ENCODE measurements at regions not wholly inside any gene's neighbourhood (a gene's known extent, or its start where the extent isn't known, plus 50 kb on each side); places are given as distances from the start of the nearest gene placed in this dataset.

GRCh38 chr1:22241811-22242210 lies 98.9 kb upstream of the WNT4 start:
- in situ Hi-C loops (cut with MboI; ENCODE audit: low sequenced_read_pairs): no loop called here

DNA sequence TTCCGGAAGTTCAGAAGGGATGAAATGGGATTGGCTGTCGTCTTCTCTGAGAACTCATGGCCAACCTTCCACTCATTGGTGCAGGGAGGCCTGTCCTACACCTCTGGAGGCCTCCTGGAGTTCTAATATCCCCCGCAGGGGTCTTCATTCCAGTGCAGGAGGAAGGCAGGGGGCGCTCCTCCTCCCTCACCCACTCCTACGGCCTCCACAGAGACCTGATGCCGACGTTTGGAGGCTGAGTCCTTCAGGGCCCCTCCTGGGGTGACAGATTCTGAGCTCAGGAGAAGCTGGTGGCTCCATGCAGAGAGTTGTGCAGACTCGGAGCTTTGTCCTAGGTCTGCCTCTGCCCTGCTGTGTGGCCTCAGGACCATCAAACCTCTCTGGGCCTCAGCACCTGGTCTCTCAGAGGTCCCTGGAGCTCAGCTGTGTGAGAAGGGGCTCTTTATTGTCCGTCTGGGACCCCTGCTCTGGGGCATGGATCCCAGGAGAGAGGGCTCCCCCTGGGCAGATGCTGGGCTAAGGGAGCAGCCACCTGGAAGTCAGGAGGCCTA lies 102.3 kb upstream of the WNT4 start:
- in situ Hi-C loops (cut with MboI; ENCODE audit: low sequenced_read_pairs): no loop called here

DNA sequence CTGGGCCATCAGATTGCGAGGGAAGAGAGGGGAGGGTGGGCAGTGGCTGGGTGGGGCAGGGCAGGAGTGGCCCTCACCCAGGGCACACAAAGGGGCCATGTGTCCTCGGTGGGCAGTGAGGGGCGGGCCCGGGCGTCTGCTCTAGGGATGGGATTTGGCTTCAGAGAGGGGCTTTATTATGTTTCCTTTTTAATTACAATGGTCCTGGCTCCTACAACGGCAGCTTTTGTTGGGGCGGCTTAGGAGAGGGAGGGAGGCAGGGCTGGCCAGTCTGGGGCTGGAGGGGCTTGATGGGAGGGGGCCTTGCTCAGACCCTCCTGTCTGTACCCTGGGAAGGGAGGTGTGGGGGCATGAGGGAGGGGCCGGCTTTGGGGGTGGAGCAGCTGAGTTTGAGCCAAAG lies 102.8 kb upstream of the WNT4 start:
- in situ Hi-C loops (cut with MboI; ENCODE audit: low sequenced_read_pairs): no loop called here

GRCh38 chr1:22246755-22247480 lies 104.0 kb upstream of the WNT4 start:
- in situ Hi-C loops (cut with MboI; ENCODE audit: low sequenced_read_pairs): no loop called here

DNA sequence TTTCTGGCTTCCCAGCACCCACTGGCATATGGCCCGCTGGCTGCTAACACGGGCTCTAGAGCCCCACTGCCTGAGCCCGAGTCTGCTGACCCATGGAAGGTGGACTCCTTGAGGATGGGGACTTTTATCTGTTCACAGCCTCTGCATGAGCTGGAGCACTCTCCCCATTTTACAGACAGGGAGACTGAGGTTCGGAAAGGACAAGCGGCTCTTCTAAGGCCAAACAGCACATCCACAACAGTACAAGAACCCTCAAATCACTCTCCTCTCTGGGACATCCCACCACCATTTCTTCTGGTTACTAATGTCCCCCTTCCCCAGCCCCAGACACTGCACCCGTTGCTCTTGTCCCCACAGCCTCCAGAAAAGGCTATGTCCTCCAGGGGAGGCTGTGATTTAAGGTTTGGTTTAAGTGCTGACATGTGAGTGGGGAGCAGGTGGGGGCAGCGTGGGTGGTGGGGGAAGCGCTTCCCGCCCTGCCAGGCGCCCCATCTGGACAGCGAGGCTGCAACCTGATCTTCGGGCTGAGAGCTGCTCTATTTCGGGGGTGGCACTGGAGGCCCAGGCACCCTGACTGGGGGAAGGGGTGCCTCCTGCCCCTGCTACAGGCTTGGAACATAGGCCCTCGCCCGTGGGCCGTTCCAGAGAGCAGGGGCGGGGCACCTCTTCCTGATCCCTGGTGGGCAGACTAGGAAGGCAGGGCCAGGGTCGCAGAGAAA lies 104.8 kb upstream of the WNT4 start:
- in situ Hi-C loops (cut with MboI; ENCODE audit: low sequenced_read_pairs): no loop called here

- in situ Hi-C loops (cut with MboI; ENCODE audit: low sequenced_read_pairs): no loop called here
These were observed 105.8 kb upstream of the WNT4 start for GRCh38 chr1:22248746-22249145.

DNA sequence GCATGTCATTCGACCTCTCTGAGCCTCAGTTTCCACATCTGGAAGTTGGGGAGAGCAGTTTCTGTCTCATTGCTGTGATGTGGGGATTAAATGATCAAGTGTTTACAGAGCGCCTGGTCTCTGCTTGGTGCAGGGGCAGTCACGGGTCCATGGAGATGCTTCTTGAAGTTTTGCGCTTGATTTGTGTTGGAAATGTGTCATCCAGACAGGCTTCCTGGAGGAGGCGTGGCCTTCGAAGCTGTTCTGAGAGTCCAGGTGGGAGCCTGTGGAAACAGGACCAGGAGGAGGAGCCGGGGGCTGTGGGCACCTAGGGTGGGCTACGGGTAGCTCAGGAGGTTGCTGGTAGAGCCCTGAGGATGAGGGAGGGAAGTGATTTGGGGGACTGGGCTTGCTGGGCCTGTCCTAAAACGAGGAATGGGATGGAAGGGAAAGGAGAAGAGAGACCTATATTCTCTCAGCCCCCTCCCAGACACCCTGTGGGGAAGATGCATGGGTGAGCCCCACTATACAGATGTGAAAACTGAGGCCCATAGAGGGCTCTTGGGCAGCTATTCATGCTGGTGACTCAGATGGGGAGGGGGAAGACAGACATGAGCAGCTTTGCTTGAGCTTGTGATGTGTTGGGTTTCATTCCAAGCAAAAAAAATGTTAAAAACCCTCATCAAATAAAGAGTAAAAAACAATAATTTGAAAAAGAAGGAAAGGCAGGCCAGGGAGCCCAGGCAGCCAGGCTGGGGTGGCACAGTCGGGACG lies 107.2 kb upstream of the WNT4 start:
- in situ Hi-C loops (cut with MboI; ENCODE audit: low sequenced_read_pairs): no loop called here

GRCh38 chr1:22250724-22251123 lies 107.8 kb upstream of the WNT4 start:
- in situ Hi-C loops (cut with MboI; ENCODE audit: low sequenced_read_pairs): no loop called here

GRCh38 chr1:22252251-22252650 lies 109.4 kb upstream of the WNT4 start:
- in situ Hi-C loops (cut with MboI; ENCODE audit: low sequenced_read_pairs): no loop called here

- in situ Hi-C loops (cut with MboI; ENCODE audit: low sequenced_read_pairs): no loop called here
These were observed 110.3 kb upstream of the WNT4 start for GRCh38 chr1:22253012-22253790.

- in situ Hi-C loops (cut with MboI; ENCODE audit: low sequenced_read_pairs): no loop called here
These were observed 111.9 kb upstream of the WNT4 start for GRCh38 chr1:22254756-22255155.

DNA sequence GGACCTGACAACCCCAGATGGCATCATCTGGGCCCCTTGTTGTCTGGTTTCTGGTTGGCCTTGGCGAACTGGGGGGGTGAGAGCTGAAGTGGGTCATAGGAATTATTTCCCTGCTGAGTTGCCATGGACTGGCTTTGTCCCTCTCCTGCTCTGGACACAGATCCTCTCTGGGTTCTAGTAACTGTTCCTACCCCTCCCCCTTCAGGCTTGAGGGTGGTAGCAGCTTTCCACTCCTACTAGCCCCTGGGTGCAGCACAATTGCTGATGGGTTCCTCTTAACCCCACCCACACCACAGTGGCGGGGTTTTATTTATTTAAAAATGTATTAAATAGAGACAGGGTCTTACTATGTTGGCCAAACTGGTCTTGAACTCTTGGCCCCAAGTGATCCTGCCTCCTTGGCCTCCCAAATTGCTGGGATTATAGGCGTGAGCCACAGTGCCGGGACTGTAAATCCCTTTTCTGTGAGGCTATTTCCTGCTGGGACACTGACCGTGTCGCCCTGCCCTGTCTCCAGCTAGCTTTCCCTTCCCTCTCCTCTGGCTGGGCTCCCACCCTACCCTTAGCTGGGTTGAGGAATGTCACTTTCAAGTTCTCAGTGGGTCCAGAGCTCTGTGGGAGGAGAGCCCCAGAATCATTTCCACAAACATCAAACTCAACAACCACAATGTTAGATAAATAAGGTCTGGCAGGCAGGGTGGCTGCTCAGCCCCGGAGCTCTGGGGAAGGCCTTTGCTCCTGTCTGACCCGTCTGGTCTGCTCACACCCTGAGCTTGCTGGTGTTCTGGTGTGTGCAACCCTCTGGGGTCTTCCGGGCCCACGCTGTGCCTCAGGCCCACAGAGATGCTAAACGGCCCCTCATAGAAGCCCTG lies 112.7 kb upstream of the WNT4 start:
- in situ Hi-C loops (cut with MboI; ENCODE audit: low sequenced_read_pairs): no loop called here

GRCh38 chr1:22256213-22256512 lies 113.3 kb upstream of the WNT4 start:
- in situ Hi-C loops (cut with MboI; ENCODE audit: low sequenced_read_pairs): no loop called here

GRCh38 chr1:22257290-22258275 lies 114.7 kb upstream of the WNT4 start:
- in situ Hi-C loops (cut with MboI; ENCODE audit: low sequenced_read_pairs): no loop called here

DNA sequence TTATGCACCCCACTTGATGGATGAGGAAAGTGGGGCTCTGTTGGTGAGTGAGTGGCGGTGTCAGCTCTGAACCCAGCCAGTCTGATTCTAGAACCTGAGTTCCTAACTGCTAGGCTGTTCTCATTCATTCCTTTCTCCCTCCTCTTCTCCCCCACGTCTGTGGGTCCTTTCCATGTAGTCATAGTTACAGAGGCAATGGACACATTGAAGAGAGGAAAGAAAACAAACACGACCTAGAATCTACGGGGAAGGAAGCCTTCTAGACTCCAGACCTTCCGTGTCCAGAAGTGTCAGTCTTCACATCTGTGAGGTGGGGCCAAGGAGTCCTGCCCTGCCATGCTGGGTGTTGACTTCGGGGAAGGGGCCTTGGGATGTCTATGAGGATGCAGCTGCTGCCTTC lies 115.8 kb upstream of the WNT4 start:
- in situ Hi-C loops (cut with MboI; ENCODE audit: low sequenced_read_pairs): no loop called here

DNA sequence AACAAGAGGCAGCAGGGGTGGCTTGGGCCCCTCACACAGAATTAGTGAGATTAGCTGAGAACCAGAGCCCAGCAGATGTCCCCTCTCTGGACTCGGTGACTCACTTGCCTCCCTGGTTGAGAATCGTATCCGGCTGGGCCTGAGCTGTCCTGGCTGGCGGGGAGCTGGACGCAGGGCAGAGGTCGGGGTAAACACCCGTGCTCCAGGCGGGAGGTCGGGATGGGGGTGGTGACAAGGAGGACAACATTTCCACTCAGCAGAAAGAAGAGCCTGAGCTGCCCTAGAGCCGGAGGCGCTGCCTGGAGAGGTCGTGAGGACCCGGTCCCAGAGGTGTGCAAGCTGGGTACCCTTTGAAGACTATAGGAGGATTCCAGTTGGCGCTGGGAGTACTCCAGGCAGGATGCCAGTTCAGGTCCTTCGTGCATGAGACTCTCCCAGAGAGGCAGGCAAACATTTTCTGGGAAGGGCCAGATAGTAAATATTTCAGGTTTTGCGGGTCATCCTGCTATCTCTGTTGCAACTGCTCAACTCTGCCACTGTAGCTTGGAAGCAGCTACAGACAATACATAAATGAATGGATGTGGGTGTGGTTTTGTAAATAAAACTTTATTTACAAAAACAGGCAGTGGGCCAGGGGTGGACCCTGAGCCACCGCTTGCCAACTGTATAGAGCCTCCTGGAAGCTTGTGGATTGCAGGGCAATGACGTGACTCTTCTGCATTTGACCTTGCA lies 116.8 kb upstream of the WNT4 start:
- in situ Hi-C loops (cut with MboI; ENCODE audit: low sequenced_read_pairs): no loop called here

DNA sequence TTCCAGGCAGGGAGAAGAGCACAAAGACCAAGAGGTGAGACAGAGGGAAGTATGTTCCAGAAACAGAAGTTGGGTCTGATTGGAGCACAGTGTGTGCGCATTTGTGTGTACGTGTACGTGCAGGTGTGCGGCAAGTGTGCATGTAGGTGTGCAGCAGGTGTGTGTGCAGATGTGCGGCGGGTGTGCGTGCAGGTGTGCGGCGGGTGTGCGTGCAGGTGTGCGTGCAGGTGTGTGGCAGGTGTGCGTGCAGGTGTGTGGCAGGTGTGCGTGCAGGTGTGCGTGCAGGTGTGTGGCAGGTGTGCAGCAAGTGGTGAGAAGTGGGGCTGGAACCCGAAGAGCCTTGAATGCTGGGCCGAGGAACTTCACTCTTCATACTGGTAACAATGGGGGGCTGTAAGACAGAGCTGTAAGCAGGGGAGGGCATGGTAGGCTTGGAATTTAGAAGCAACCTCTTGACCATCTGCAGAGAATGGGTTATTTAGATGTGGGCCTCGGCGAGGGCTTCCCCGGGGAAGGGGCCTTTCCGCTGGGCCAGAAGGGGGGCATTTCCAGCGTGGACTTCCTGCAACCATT lies 118.0 kb upstream of the WNT4 start:
- in situ Hi-C loops (cut with MboI; ENCODE audit: low sequenced_read_pairs): no loop called here

GRCh38 chr1:22261580-22261979 lies 118.7 kb upstream of the WNT4 start:
- in situ Hi-C loops (cut with MboI; ENCODE audit: low sequenced_read_pairs): no loop called here

Measured in HL-60/S4 treated with retinoic acid at 250 ng/mL for 4 days and 3 days (cell line).